Tibial artery (tissue), 4 donors: ENCODE measurements at regions not wholly inside any gene's neighbourhood (a gene's known extent, or its start where the extent isn't known, plus 50 kb on each side); places are given as distances from the start of the nearest gene placed in this dataset.

Experiments
- DNase-seq, 2 donors: peaks; one replicate each; pipeline ENCODE4 v3.0.0-alpha.2; 2019
- H3K27ac ChIP-seq, 2 donors: fragments of 200-600 bp; sonication (generic) in 1 of 2; 1 replicate in 1 of 2; 2 replicates in 1 of 2; pipeline ENCODE4 v1.5.1; 2018 to 2019; ENCODE audit warnings: mild to moderate bottlenecking in 1 of 2
- H3K27me3 ChIP-seq, 2 donors: fragments of 200-600 bp; sonication (generic) in 1 of 2; one replicate each; pipeline versions ENCODE4 v1.5.1 to v1.6.0; 2016 to 2019
- H3K36me3 ChIP-seq, 3 donors: fragments of 200-600 bp; sonication (generic) in 2 of 3; one replicate each; pipeline ENCODE4 v1.5.1; 2016 to 2019; ENCODE audit warnings: mild to moderate bottlenecking in 2 of 3
- H3K4me1 ChIP-seq, 4 donors: fragments of 200-600 bp; sonication (generic) in 2 of 4; 1 replicate in 3 of 4; 2 replicates in 1 of 4; pipeline ENCODE4 v1.5.1; 2016 to 2019
- H3K4me3 ChIP-seq, 2 donors: fragments of 200-600 bp; sonication (generic) in 1 of 2; 1 replicate in 1 of 2; 2 replicates in 1 of 2; pipeline ENCODE4 v1.5.1; 2018 to 2019; ENCODE audit warnings: mild to moderate bottlenecking in 2 of 2
- H3K9me3 ChIP-seq, 3 donors: fragments of 200-600 bp; sonication (generic) in 1 of 3; one replicate each; pipeline ENCODE4 v1.5.1; 2016 to 2019
- CTCF ChIP-seq, 2 experiments: fragments of 200-600 bp in 1 of 2; fragments of 450-650 bp in 1 of 2; IDR thresholded peaks; one replicate each; pipeline ENCODE4 v1.5.1; 2017 to 2019; ENCODE audit warnings: antibody characterized with exemption in 2 of 2, mild to moderate bottlenecking in 1 of 2, moderate library complexity in 1 of 2
- intact Hi-C: fragments of 100-400 bp; cut with DNase I; formaldehyde crosslinking; loops from one replicate; pipeline ENCODE4 v1.15.0; 2023; ENCODE audit warnings: low total_unique reads

DNA sequence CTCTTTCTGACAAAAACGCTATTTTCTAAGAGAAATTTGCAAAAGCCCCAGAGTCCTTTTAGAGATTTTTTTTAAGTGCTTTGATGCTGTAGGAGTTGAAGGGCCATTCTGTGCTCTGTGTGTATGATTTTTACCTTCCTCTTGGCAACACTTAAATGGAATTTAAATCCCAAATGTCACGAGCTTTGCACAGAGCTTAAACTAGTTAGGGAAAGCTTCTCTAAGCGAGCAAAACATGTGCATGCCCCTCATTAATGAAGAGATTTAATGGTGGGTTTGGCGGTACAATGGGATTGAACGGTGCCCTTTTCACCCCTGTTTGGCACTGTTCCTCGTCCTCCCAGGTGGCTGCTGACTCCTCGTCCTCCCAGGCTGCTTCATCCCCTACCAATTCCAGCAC lies 220.7 kb downstream of the DRD1 start:
- Histone ChIP-seq H3K4me1 (peaks cover 0 to 31% (median 7%) of the 10 kb centered on the region in 4 donors), H3K27me3 (no peaks in the 10 kb centered on the region), H3K36me3 (no peaks in the 10 kb centered on the region), H3K27ac (no peak overlapping the region), H3K4me3 (no peak overlapping the region), H3K9me3 (no peaks in the 10 kb centered on the region)
- DNase-seq = no peak
- intact Hi-C loops = no loop called here
- no peak for TF ChIP-seq CTCF (IDR thresholded peaks at IDR 0.05)

DNA sequence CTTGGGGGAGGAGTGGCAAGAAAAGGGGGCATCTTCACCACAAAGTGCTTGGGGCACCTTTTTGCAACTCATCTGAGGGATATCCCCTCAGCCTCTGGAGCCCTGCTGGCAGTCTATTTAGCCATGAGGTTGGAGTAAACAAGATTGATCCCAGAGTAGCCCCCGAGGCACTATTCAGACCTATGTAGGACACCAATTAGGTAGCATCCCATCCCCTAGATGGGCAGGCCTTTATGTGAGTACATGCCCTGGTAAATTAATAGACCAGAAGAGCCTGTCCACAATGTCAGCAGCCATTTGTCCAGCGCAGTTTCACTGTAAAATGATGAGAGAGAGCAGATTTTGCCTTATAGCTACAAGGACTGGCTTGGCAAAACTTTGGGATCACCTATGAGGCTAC lies 221.4 kb downstream of the DRD1 start:
- Histone ChIP-seq H3K4me1 (peaks cover 0 to 38% (median 10%) of the 10 kb centered on the region in 4 donors), H3K4me3 (no peak overlapping the region), H3K36me3 (no peaks in the 10 kb centered on the region), H3K27me3 (no peaks in the 10 kb centered on the region), H3K9me3 (no peaks in the 10 kb centered on the region), H3K27ac (no peak overlapping the region)
- DNase-seq = no peak
- no peak for TF ChIP-seq CTCF (IDR thresholded peaks at IDR 0.05)
- intact Hi-C loops = no loop called here

GRCh38 chr5:175220549-175220948 lies 223.4 kb downstream of the DRD1 start:
- intact Hi-C loops = no loop called here
- no peaks in the 10 kb centered on the region for H3K36me3 ChIP-seq
- H3K27ac ChIP-seq = no peak overlapping the region
- no peak overlapping the region for H3K4me3 ChIP-seq
- DNase-seq = no peak
- peaks cover 0 to 47% (median 28%) of the 10 kb centered on the region in 4 donors for H3K4me1 ChIP-seq
- no peaks in the 10 kb centered on the region for H3K27me3 ChIP-seq
- H3K9me3 ChIP-seq = no peaks in the 10 kb centered on the region
- TF ChIP-seq CTCF (IDR thresholded peaks at IDR 0.05) = no peak

- Histone ChIP-seq H3K9me3 (no peaks in the 10 kb centered on the region), H3K4me3 (no peak overlapping the region), H3K27me3 (no peaks in the 10 kb centered on the region), H3K27ac (no peak overlapping the region), H3K36me3 (no peaks in the 10 kb centered on the region), H3K4me1 (peaks cover 0 to 59% (median 33%) of the 10 kb centered on the region in 4 donors)
- no peak for TF ChIP-seq CTCF (IDR thresholded peaks at IDR 0.05)
- DNase-seq = no peak
- intact Hi-C loops = no loop called here
Measured at GRCh38 chr5:175219366-175219765, 224.6 kb downstream of the DRD1 start.

DNA sequence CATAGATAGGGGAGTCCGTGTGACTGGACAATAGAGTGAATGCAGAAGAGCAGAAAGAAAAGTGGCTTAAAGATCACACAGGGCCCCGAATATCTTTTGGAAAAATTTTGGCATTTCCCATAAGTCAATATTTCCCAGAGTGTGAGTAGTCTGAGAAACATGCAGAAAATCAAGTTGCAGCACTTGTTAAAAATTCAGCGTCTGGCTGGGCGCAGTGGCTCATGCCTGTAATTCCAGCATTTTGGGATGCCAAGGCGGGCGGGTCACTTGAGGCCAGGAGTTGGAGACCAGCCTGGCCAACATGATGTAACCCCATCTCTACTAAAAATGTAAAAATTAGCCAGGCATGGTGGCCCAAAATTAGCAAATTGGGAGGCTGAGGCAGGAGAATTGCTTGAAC lies 227.0 kb downstream of the DRD1 start:
- Histone ChIP-seq H3K27ac (peak overlapping the region; percentile 23 to 69), H3K36me3 (no peaks in the 10 kb centered on the region), H3K4me1 (peaks cover 0 to 71% (median 36%) of the 10 kb centered on the region in 4 donors), H3K27me3 (no peaks in the 10 kb centered on the region), H3K9me3 (no peaks in the 10 kb centered on the region), H3K4me3 (no peak overlapping the region)
- intact Hi-C loops = no loop called here
- TF ChIP-seq CTCF (IDR thresholded peaks at IDR 0.05) = no peak
- DNase-seq = peak; percentile 55 to 87

DNA sequence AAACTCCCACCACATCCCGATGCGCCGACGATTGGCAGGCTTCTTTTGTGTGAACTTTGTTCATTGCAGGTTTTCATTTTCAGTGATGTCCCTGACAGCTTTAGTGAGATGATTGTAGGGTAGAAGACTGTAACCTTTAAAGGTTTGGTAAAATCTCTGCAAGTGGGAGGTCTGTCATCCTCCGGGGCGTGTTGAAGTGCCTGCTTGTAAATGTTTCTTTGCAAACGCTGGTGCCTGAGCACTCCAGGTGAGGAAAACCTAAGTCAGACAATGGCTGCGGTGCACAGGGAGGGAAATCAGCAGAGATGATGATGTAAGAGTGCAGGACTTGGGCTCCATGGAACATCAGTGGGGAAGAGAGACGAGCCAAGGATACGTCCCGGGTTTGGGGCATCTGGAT lies 228.1 kb downstream of the DRD1 start:
- TF ChIP-seq CTCF (IDR thresholded peaks at IDR 0.05) = no peak
- peak overlapping the region; percentile 23 to 69 for H3K27ac ChIP-seq
- intact Hi-C loops = no loop called here
- H3K9me3 ChIP-seq = no peaks in the 10 kb centered on the region
- H3K36me3 ChIP-seq = no peaks in the 10 kb centered on the region
- H3K4me1 ChIP-seq = peaks cover 0 to 71% (median 36%) of the 10 kb centered on the region in 4 donors
- H3K27me3 ChIP-seq = no peaks in the 10 kb centered on the region
- DNase-seq = no peak
- no peak overlapping the region for H3K4me3 ChIP-seq
